H7 (cell line): ENCODE measurements at regions not wholly inside any gene's neighbourhood (a gene's known extent, or its start where the extent isn't known, plus 50 kb on each side); places are given as distances from the start of the nearest gene placed in this dataset.

Source experiments
- DNase-seq: peaks from one replicate; pipeline ENCODE4 v3.0.0; 2012
- H3K27me3 ChIP-seq: 2 replicates; pipeline ENCODE4 v1.6.0; 2011; ENCODE audit warnings: mild to moderate bottlenecking, low read length; ENCODE audit not compliant: control insufficient read depth, insufficient read depth
- H3K36me3 ChIP-seq: replicated peaks from 2 replicates; pipeline ENCODE4 v1.5.1; 2011; ENCODE audit warnings: low read length; ENCODE audit not compliant: control insufficient read depth, insufficient read depth
- H3K4me3 ChIP-seq: 2 replicates; pipeline ENCODE4 v1.5.1; 2011; ENCODE audit warnings: low read depth, mild to moderate bottlenecking, control low read depth, low read length, moderate library complexity; ENCODE audit not compliant: insufficient read depth

DNA sequence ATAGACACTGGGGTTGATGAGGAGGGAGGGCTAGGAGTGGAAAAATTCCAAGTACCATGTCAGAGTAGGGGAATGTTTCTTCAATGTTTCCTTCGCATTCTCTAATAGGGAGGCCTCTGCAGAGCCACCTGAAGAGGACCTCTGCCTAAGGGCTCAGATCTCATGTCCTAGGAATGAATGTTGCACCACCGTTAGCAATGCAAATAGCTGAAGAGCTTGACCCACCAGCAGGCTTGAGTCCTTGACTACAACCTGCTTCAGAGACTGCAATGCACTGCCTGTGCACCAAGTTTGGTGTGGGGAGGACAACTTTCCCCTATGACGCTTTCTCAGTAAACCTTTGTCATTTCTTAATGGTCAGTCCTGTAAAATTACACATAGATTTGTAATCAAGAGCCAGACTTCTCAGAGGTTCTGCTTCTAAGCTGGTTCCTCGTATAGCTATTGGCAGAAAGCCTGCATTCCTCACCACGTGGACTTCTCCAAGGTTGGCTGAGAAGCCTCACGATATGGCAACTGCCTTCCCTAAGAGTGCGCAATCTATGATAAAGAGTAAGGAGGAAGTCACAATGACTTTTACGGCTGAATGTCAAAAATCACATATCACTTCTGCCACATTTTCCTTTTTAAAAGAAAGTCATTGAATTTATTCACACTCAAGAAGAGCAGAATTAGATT is 600.7 kb upstream of the PTGER4 start:
- H3K27me3 ChIP-seq, result no peaks in the 10 kb centered on the region
- H3K4me3 ChIP-seq, result no peak overlapping the region
- H3K36me3 ChIP-seq, result no peaks in the 10 kb centered on the region
- no peak for DNase-seq

DNA sequence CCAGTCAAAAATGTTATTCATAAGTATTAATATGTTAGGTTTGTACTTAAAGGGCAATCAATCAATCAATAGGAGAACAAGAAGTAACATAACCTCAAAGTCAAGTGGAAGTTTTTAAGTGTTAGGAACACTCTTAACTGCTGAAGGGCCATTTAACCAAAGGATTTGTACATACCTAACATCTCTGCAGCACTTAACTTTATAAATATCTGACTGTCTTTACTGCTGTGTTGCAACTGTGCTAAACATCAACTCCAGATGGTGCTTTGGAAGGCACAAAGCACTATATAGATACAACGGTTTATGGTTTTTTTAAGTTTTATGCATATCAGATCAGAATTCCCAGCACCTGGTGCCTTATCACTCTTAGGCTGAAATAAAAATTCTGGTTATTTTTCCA is 604.9 kb upstream of the PTGER4 start:
- Histone ChIP-seq H3K4me3 (no peak overlapping the region), H3K36me3 (no peaks in the 10 kb centered on the region), H3K27me3 (no peaks in the 10 kb centered on the region)
- DNase-seq, result no peak

DNA sequence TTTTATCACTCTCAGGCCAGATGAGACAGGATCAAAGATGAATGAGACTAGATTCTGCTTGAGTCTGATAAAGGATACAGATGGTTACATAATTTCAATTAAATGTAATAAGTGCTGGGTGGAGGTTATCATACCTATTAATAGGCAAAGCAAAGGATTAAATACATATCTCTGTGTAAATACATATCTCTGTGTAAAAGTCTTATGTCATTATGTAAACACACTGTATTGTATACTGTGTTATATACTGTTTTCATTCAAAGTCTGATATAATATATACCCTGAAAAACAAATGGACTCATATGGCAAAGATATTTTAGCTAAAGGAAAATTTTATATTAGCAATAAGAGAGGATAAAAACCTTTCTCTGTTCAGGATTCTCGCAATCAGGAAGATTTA is 605.8 kb upstream of the PTGER4 start:
- Histone ChIP-seq H3K27me3 (no peaks in the 10 kb centered on the region), H3K4me3 (no peak overlapping the region), H3K36me3 (no peaks in the 10 kb centered on the region)
- DNase-seq, result no peak

DNA sequence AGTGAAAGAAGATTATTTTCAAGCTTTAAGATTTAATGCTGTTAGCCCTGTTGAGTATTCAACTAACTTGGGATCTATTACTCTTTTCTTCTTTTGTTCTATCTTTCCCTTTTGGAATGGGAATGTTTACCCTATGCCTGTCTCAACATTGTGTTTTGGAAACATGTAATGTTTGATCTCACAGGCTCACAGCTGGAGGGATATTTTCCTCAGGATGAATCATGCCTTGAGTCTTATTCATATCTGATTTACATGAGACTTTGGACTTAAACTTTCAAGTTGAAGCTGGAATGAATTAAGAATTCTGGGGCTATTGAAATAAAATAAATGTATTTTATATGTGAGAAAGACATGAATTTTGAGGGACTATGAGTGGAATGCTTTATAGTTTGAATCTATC is 607.8 kb upstream of the PTGER4 start:
- Histone ChIP-seq H3K4me3 (no peak overlapping the region), H3K36me3 (no peaks in the 10 kb centered on the region), H3K27me3 (no peaks in the 10 kb centered on the region)
- DNase-seq, result no peak

DNA sequence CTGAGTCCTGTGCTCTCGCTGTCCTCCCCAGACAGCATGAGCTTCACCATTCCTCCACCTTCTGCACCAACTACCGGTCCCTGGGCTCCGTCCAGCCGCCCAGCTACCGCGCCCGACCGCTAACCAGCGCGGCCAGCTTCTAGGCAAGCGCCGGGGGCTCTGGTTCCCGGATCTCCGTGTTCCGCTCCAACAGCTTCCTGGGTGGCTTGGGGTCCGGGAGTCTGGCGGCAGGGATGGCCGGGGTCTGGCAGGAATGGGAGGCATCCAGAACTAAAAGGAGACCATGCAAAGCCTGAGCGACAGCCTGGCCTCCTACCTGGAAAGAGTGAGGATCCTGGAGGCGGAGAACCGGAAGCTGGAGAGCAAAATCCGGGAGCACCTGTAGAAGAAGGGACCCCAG is 613.1 kb upstream of the PTGER4 start:
- Histone ChIP-seq H3K4me3 (no peak overlapping the region), H3K36me3 (no peaks in the 10 kb centered on the region), H3K27me3 (no peaks in the 10 kb centered on the region)
- DNase-seq, result no peak

DNA sequence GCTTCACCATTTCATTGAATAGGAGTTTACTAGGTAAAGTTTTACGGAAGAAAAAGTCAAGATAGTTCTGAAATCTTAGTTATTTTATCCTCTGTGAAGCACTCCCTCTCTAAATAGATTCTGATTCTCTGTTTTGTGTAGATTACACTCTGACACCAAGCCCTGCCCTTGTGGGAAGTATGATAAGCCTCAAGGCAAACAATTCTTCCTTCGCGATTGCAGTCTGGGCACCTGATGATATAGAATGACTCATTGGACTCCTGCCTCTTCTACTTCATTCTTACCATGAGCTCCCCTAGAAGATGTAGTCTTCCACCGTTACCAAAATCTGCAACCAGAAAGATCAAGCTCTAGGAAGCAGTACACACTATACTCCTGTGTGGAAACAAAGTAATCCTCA is 626.9 kb upstream of the PTGER4 start:
- H3K36me3 ChIP-seq, result no peaks in the 10 kb centered on the region
- DNase-seq, result no peak

DNA sequence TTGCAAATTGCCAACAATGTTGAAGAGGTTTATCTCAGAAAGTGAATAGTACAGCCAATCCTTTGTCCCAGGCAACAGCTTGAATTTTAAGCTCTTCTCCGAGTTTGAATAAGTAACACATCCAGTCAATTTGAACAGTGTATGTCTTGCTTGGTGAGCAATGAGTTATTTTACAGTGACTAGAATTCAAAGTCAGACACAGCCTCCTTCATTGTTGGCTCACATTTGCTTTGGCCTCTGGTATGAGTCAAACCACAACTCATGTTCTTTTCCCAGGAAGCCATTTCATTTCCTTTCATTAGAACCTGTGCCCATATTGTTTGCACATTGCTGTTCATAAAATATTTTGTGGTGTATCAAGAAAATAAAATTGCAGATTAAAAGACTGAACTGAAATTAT is 622.0 kb upstream of the DAB2 start:
- H3K27me3 ChIP-seq, result no peaks in the 10 kb centered on the region

More for the DNA sequence above, 626.9 kb upstream of the PTGER4 start:
- Histone ChIP-seq H3K4me3 (no peak overlapping the region), H3K27me3 (no peaks in the 10 kb centered on the region)

DNA sequence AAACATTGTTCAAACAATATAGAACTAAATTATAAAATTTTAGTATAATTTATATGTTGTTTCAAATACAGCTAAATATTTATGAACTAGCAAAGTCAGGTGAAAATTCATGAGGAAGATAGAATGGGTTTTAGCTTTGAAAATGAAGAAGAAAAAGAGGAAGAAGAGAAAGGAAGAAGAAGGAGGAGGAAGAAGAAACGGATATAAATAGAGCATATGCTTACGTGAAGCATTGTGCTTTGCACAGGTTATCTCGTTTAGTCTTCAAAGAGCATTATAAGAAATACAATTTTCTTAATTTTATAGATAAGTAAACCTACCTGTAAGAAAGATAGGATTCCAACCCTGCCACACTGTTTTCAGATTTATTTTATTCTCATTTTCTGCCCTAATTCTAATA is 620.6 kb upstream of the DAB2 start:
- Histone ChIP-seq H3K27me3 (no peaks in the 10 kb centered on the region), H3K4me3 (no peak overlapping the region), H3K36me3 (no peaks in the 10 kb centered on the region)
- no peak for DNase-seq

More for the DNA sequence above, 622.0 kb upstream of the DAB2 start:
- Histone ChIP-seq H3K4me3 (no peak overlapping the region), H3K36me3 (no peaks in the 10 kb centered on the region)
- DNase-seq, result no peak

DNA sequence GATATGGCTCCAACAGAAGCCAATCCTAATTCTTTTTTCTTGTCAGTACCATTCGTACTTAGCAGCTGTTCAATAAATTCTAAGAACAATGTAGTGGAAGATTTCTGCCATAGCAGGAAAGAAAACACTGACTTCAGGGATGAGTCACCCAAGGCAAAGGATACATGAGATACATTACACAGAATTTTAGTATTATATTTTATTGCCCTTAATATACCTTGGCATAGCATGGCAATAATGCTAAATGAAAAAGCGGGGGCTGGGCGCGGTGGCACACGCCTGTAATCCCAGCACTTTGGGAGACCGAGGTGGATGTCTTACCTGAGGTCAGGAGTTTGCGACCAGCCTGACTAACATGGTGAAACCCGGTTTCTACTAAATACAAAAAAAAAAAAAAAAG is 619.1 kb upstream of the DAB2 start:
- Histone ChIP-seq H3K36me3 (no peaks in the 10 kb centered on the region), H3K4me3 (no peak overlapping the region), H3K27me3 (no peaks in the 10 kb centered on the region)
- DNase-seq, result no peak

DNA sequence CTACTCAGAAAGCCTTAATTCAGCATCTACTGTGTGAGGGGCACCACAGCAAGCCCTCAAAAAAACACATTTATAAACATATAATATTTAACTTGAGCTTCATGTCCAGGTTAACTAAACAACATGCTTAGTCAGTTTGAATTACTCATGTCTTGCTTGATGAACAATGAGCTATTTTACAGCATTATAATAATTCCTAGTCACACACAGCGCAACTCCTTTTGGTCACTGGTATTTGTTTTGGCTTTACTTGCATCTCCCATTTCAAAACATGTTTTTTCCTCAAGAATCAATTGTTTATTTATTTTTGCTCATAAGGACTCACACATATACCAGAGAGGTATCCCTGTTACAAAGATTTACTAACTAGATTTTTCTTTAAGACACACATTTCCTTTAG is 616.7 kb upstream of the DAB2 start:
- no peaks in the 10 kb centered on the region for H3K27me3 ChIP-seq
- H3K4me3 ChIP-seq, result no peak overlapping the region
- no peak for DNase-seq
- H3K36me3 ChIP-seq, result no peaks in the 10 kb centered on the region

DNA sequence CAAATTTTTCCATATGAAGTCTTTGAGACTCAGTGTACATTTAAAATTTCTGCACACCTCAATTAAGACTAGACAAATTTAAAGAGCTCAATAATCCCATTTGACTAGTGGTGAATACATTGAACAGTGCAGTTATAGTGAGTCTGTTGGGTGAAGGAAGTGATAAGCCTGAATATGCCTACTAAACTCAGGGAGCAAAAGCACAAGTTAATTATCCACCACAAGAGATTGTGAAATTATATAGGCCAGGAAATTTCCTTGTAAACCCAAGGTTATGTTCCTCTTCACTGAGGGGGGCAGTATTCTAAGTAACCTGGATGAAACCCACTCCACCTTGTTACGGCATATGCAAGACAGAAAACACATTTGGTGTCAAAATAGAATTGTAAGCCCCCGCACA is 612.9 kb upstream of the DAB2 start:
- DNase-seq, result no peak
- H3K4me3 ChIP-seq, result no peak overlapping the region
- H3K36me3 ChIP-seq, result no peaks in the 10 kb centered on the region
- no peaks in the 10 kb centered on the region for H3K27me3 ChIP-seq

DNA sequence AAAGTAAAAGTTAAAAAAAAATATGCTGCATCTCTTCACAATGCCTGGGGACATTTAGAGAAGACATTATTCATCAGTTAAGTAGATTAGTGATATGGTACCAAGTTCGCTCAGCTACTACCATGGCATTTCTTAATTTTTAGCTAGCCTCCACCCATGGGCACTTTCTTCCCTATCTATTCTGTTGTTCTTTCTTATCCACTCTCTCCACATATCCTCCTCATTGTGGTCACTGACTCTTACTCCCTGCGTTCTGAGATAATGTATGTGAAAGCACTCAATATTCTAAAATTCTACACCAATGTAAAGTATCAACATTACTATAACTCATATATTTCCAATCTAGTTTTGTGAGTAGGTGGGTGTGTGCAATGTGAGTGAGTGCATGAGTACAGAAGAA is 609.7 kb upstream of the DAB2 start:
- no peaks in the 10 kb centered on the region for H3K27me3 ChIP-seq
- DNase-seq, result no peak
- no peaks in the 10 kb centered on the region for H3K36me3 ChIP-seq
- H3K4me3 ChIP-seq, result no peak overlapping the region

DNA sequence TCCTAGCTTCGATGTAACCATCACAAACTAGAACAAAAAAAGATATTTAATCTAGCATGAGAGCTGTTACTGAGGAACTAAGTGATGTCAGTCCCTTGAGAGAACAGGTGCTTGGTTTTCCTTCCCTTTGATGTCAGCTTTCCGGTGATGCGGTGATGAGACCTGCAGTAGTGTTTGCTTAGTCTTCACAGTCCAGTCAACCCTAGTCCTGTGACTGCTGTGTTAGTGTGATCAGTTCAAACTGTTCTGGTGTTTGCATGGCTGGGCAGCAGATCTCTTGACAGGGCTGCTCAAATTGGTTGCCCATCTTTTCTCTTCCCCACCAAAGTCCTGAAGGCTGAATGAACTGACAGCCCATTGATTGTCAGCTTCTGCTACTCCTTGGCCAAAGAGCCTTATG is 608.6 kb upstream of the DAB2 start:
- DNase-seq, result no peak
- H3K36me3 ChIP-seq, result no peaks in the 10 kb centered on the region
- H3K4me3 ChIP-seq, result no peak overlapping the region
- no peaks in the 10 kb centered on the region for H3K27me3 ChIP-seq

DNA sequence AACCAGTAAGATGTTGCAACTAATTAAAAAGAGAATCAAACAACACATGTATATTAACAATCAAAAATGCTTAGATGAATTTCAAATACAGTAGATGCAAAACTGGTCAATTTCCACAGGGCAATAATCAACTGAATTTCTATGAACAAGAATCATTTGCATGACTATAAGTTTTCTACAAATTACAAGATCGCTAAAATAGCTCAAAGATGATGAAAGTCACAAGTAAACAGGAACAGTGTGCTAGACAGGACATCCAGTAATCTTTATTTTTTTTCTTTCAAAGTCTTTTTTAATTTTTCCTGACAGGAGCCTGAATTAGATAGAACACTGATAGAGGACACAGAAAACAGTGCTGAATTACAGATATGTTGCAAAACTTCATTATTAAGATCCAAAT is 608.2 kb upstream of the DAB2 start:
- Histone ChIP-seq H3K4me3 (no peak overlapping the region), H3K36me3 (no peaks in the 10 kb centered on the region), H3K27me3 (no peaks in the 10 kb centered on the region)
- DNase-seq, result no peak

DNA sequence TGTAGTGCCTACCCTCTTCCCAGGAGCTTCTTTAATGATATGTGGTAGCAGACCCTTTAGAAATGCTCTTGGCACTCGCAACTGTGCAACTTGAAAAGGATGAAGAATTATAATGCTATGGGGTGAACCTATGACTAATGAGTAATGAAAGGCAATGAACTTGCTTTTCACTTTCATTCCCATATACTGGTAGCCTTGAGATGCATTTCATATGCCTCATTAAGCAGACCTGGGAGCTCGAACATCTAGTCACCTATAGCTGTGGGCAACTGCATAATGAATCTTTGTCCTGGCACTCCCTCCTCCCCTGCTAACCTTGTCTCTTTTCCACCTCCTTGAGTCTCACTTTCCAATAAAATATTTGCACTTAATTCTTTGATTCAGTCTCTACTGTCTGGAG is 605.9 kb upstream of the DAB2 start:
- no peak overlapping the region for H3K4me3 ChIP-seq
- H3K36me3 ChIP-seq, result no peaks in the 10 kb centered on the region
- H3K27me3 ChIP-seq, result no peaks in the 10 kb centered on the region
- no peak for DNase-seq
